H9 (cell line): ENCODE measurements at regions not wholly inside any gene's neighbourhood (a gene's known extent, or its start where the extent isn't known, plus 50 kb on each side); places are given as distances from the start of the nearest gene placed in this dataset.
A peak's percentile ranks its signal among the peaks of the same experiment; 100 is the strongest.

Experiments used
- DNase-seq: peaks from one replicate; pipeline ENCODE4 v3.0.0-alpha.2; 2017
- H2AFZ ChIP-seq: one replicate; pipeline ENCODE4 v1.6.1; 2013; ENCODE audit warnings: mild to moderate bottlenecking, low read length, control low read depth, moderate library complexity
- H2AK5ac ChIP-seq: 2 replicates; pipeline ENCODE4 v1.6.1; 2013; ENCODE audit warnings: low read length, control low read depth, mixed read lengths; ENCODE audit not compliant: insufficient read length
- H2BK120ac ChIP-seq: one replicate; pipeline ENCODE4 v1.6.1; 2013; ENCODE audit warnings: low read depth, mild to moderate bottlenecking, low read length, control low read depth, inconsistent platforms; ENCODE audit not compliant: poor library complexity, severe bottlenecking
- H2BK12ac ChIP-seq: 2 replicates; pipeline ENCODE4 v1.6.1; 2013; ENCODE audit warnings: low read length, control low read depth, mixed read lengths, low read depth; ENCODE audit not compliant: insufficient read length
- H2BK15ac ChIP-seq: 2 replicates; pipeline ENCODE4 v1.6.1; 2013; ENCODE audit warnings: low read depth, low read length, control low read depth
- H2BK20ac ChIP-seq: one replicate; pipeline ENCODE4 v1.6.1; 2013; ENCODE audit warnings: low read depth, mild to moderate bottlenecking, low read length, control low read depth, inconsistent platforms; ENCODE audit not compliant: poor library complexity, severe bottlenecking
- H2BK5ac ChIP-seq: 2 replicates; pipeline ENCODE4 v1.6.1; 2013; ENCODE audit warnings: low read length, control low read depth, mixed read lengths; ENCODE audit not compliant: insufficient read length
- H3K14ac ChIP-seq: 2 replicates; pipeline ENCODE4 v1.6.1; 2013; ENCODE audit warnings: low read length, control low read depth; ENCODE audit not compliant: insufficient read depth
- H3K18ac ChIP-seq: 2 replicates; pipeline ENCODE4 v1.6.1; 2013; ENCODE audit warnings: low read depth, mild to moderate bottlenecking, mixed read lengths, low read length, control low read depth; ENCODE audit not compliant: insufficient read length
- H3K23ac ChIP-seq: 2 replicates; pipeline ENCODE4 v1.6.1; 2013; ENCODE audit warnings: low read length, control low read depth, mixed read lengths, low read depth; ENCODE audit not compliant: insufficient read length
- H3K23me2 ChIP-seq: 2 replicates; pipeline ENCODE4 v1.6.1; 2013; ENCODE audit warnings: low read depth, mild to moderate bottlenecking, mixed read lengths, low read length, control low read depth; ENCODE audit not compliant: insufficient read length, poor library complexity, severe bottlenecking
- H3K27ac ChIP-seq: 2 replicates; pipeline ENCODE4 v1.5.1; 2013; ENCODE audit warnings: low read length, control low read depth, mixed read lengths, low read depth; ENCODE audit not compliant: insufficient read length
- H3K27me3 ChIP-seq: 2 replicates; pipeline ENCODE4 v1.6.1; 2013; ENCODE audit warnings: low read length, control low read depth, inconsistent platforms; ENCODE audit not compliant: insufficient read depth
- H3K4ac ChIP-seq: 2 replicates; pipeline ENCODE4 v1.6.1; 2013; ENCODE audit warnings: low read depth, mild to moderate bottlenecking, control low read depth, inconsistent platforms, low read length, moderate library complexity
- H3K4me1 ChIP-seq: 2 replicates; pipeline ENCODE4 v1.6.1; 2013; ENCODE audit warnings: low read length, control low read depth, inconsistent platforms; ENCODE audit not compliant: insufficient read depth
- H3K4me2 ChIP-seq: 2 replicates; pipeline ENCODE4 v1.6.1; 2013; ENCODE audit warnings: low read length, control low read depth, mixed read lengths; ENCODE audit not compliant: insufficient read length, insufficient read depth
- H3K56ac ChIP-seq: 2 replicates; pipeline ENCODE4 v1.6.1; 2013; ENCODE audit warnings: low read depth, mild to moderate bottlenecking, mixed read lengths, low read length, control low read depth; ENCODE audit not compliant: insufficient read length
- H3K79me1 ChIP-seq: 2 replicates; pipeline ENCODE4 v1.6.1; 2013; ENCODE audit warnings: low read depth, mild to moderate bottlenecking, moderate library complexity, low read length, control low read depth, inconsistent platforms; ENCODE audit not compliant: insufficient read depth, poor library complexity, severe bottlenecking
- H3K79me2 ChIP-seq: 2 replicates; pipeline ENCODE4 v1.6.1; 2013; ENCODE audit warnings: low read length, control low read depth, inconsistent platforms; ENCODE audit not compliant: insufficient read depth
- H3K9ac ChIP-seq: 2 replicates; pipeline ENCODE4 v1.6.1; 2013; ENCODE audit warnings: low read length, control low read depth, mixed read lengths; ENCODE audit not compliant: insufficient read length; ENCODE audit errors: extremely low read depth
- H3K9me3 ChIP-seq: one replicate; pipeline ENCODE4 v1.6.1; 2013; ENCODE audit warnings: low read depth, low read length, inconsistent platforms; ENCODE audit not compliant: control insufficient read depth
- H3T11ph ChIP-seq: one replicate; pipeline ENCODE4 v1.6.1; 2013; ENCODE audit warnings: mild to moderate bottlenecking, low read length, control low read depth, inconsistent platforms
- H4K20me1 ChIP-seq: one replicate; pipeline ENCODE4 v1.6.1; 2013; ENCODE audit not compliant: control insufficient read depth, insufficient read length, insufficient read depth
- H4K5ac ChIP-seq: 2 replicates; pipeline ENCODE4 v1.6.1; 2013; ENCODE audit warnings: low read depth, mild to moderate bottlenecking, mixed read lengths, low read length, control low read depth; ENCODE audit not compliant: insufficient read length
- H4K8ac ChIP-seq: replicated peaks from 2 replicates; pipeline ENCODE4 v1.6.1; 2013; ENCODE audit warnings: low read length, control low read depth, mixed read lengths, low read depth; ENCODE audit not compliant: insufficient read length
- H4K91ac ChIP-seq: 2 replicates; pipeline ENCODE4 v1.6.1; 2013; ENCODE audit warnings: low read depth, mild to moderate bottlenecking, moderate library complexity, mixed read lengths, low read length, control low read depth; ENCODE audit not compliant: insufficient read length
- H3K27ac Mint-ChIP-seq, 3 experiments: 2 replicates in 2 of 3; 3 replicates in 1 of 3; pipeline ENCODE4 v1.8.0; 2020 to 2021; ENCODE audit warnings: mixed read lengths in 3 of 3, mild to moderate bottlenecking in 1 of 3, moderate library complexity in 1 of 3
- H3K27me3 Mint-ChIP-seq: 2 replicates; pipeline ENCODE4 v1.8.0; 2021; ENCODE audit warnings: low read depth, mild to moderate bottlenecking, moderate library complexity, mixed read lengths
- H3K36me3 Mint-ChIP-seq, 3 experiments: 2 replicates in 2 of 3; 3 replicates in 1 of 3; pipeline ENCODE4 v1.8.0; 2020 to 2021; ENCODE audit warnings: low read depth in 3 of 3, mixed read lengths in 3 of 3; ENCODE audit not compliant: insufficient read depth in 1 of 3
- H3K4me1 Mint-ChIP-seq, 2 experiments: 2 replicates each; pipeline ENCODE4 v1.8.0; 2020; ENCODE audit warnings: mixed read lengths in 2 of 2
- H3K4me3 Mint-ChIP-seq, 2 experiments: 2 replicates in 1 of 2; 3 replicates in 1 of 2; pipeline ENCODE4 v1.8.0; 2020 to 2021; ENCODE audit warnings: mild to moderate bottlenecking in 2 of 2, mixed read lengths in 2 of 2, moderate library complexity in 1 of 2
- H3K9me3 Mint-ChIP-seq, 2 experiments: 2 replicates in 1 of 2; 3 replicates in 1 of 2; pipeline ENCODE4 v1.8.0; 2020; ENCODE audit warnings: mild to moderate bottlenecking in 2 of 2, mixed read lengths in 2 of 2, moderate library complexity in 1 of 2
- CTCF ChIP-seq: fragments of 200-600 bp; sonication (generic); conservative IDR thresholded peaks from 3 replicates; pipeline ENCODE4 v1.8.0; 2021; ENCODE audit warnings: antibody characterized with exemption, mild to moderate bottlenecking
- WGBS: extraction: QIAGEN DNeasy Blood & Tissue Kit; methylation state at CpG from one replicate; pipeline ENCODE4 v1.1.7; 2013; ENCODE audit warnings: missing lambda C conversion rate, low lambda C conversion rate, mixed read lengths; ENCODE audit not compliant: insufficient read length; ENCODE audit errors: extremely low coverage; 5-methylcytosine and 5-hydroxymethylcytosine counted together

- Histone ChIP-seq H2AK5ac (no peak overlapping the region), H3K4me1 (no peaks in the 10 kb centered on the region), H2BK120ac (no peak overlapping the region), H4K20me1 (no peaks in the 10 kb centered on the region), H2BK20ac (no peak overlapping the region), H2BK5ac (no peak overlapping the region), H3K4ac (no peak overlapping the region), H3K27me3 (no peaks in the 10 kb centered on the region), H4K91ac (no peak overlapping the region), H3K23me2 (no peaks in the 10 kb centered on the region), H3K27ac (no peak overlapping the region), H3K79me2 (no peaks in the 10 kb centered on the region), H3K23ac (no peak overlapping the region), H4K5ac (no peak overlapping the region), H4K8ac (peak overlapping the region; percentile 65), H2BK12ac (no peak overlapping the region), H3K9me3 (no peaks in the 10 kb centered on the region), H3K14ac (peak overlapping the region; percentile 67; the same call in 1 of the 2 replicates), H3K79me1 (no peaks in the 10 kb centered on the region), H3K56ac (no peak overlapping the region), H3K9ac (no peak overlapping the region), H3K18ac (no peak overlapping the region), H3T11ph (no peak overlapping the region), H3K4me2 (no peak overlapping the region), H2AFZ (no peak overlapping the region), H2BK15ac (no peak overlapping the region)
- TF ChIP-seq CTCF = no peak
- Mint-ChIP-seq H3K27me3 (no peaks in the 10 kb centered on the region), H3K27ac (peak overlapping the region in 1 of 3 experiments; percentile 41; a peak in 1 of 7 replicates), H3K4me1 (no peaks in the 10 kb centered on the region), H3K36me3 (no peaks in the 10 kb centered on the region), H3K9me3 (no peaks in the 10 kb centered on the region; a peak in 1 of 5 replicates), H3K4me3 (no peak overlapping the region)
- no peak for DNase-seq
- WGBS = no CpG with 5 or more reads among the region's 4 CpGs
Observed at GRCh38 chr4:127558489-127559407, 74.0 kb upstream of the INTU start.
